ENCODE measurements at regions not wholly inside any gene's neighbourhood (a gene's known extent, or its start where the extent isn't known, plus 50 kb on each side); places are given as distances from the start of the nearest gene placed in this dataset.

- TF ChIP-seq ETS1 (IDR thresholded peaks at IDR 0.05) (no peak), STAT1 (IDR thresholded peaks at IDR 0.05; ENCODE audit: unreplicated experiment) (no peak), REST (IDR thresholded peaks at IDR 0.05; ENCODE audit: unreplicated experiment) (no peak)
Measured at GRCh38 chr2:209276000-209276399, 147.8 kb upstream of the MAP2 start (continued).

- no peak overlapping the region for H3K4me2 ChIP-seq
- no peaks in the 10 kb centered on the region for H4K20me1 ChIP-seq (replicated peaks; ENCODE audit: insufficient read depth)
- no peak overlapping the region for H3K4me3 ChIP-seq
- H3K4me1 ChIP-seq (ENCODE audit: insufficient read depth): peaks cover 12% of the 10 kb centered on the region
- no peak overlapping the region for H3K4me3 Mint-ChIP-seq
- peak; percentile 9 for DNase-seq (ENCODE audit: low spot score)
- no peaks in the 10 kb centered on the region for H3K9me2 ChIP-seq (ENCODE audit: insufficient read depth)
- H3F3A ChIP-seq (replicated peaks; ENCODE audit: low read depth): no peaks in the 10 kb centered on the region
- H3K36me3 Mint-ChIP-seq (ENCODE audit: low read depth): peaks cover 6% of the 10 kb centered on the region; the same call in 2 of the 3 replicates
- no peak overlapping the region for H3K27ac ChIP-seq (ENCODE audit: low read depth)
- H2AFZ ChIP-seq: no peak overlapping the region
- peaks cover 16% of the 10 kb centered on the region; the same call in 2 of the 3 replicates for H3K4me1 Mint-ChIP-seq
- H3K9me3 Mint-ChIP-seq: no peaks in the 10 kb centered on the region
- H3K27me3 Mint-ChIP-seq (ENCODE audit: insufficient read depth, low read depth, poor library complexity): peaks cover 3% of the 10 kb centered on the region
- H3K27me3 ChIP-seq (ENCODE audit: insufficient read depth): no peaks in the 10 kb centered on the region
- H3K79me2 ChIP-seq (replicated peaks; ENCODE audit: insufficient read depth): no peaks in the 10 kb centered on the region
- no peaks in the 10 kb centered on the region for H3K36me3 ChIP-seq (ENCODE audit: insufficient read depth)
- H3K27ac Mint-ChIP-seq: no peak overlapping the region
- ATAC-seq: peak; percentile 57
- TF ChIP-seq ZNF331 (CRISPR knock-in tag; IDR thresholded peaks at IDR 0.05; ENCODE audit: low read depth) (no peak), JUNB (IDR thresholded peaks at IDR 0.05; ENCODE audit: unreplicated experiment) (no peak), ETS1 (IDR thresholded peaks at IDR 0.05) (no peak), REST (IDR thresholded peaks at IDR 0.05; ENCODE audit: unreplicated experiment) (no peak), STAT1 (IDR thresholded peaks at IDR 0.05; ENCODE audit: unreplicated experiment) (no peak), CREB1 (CRISPR knock-in tag; IDR thresholded peaks at IDR 0.05; ENCODE audit: low read depth) (no peak), EZH2phosphoT487 (IDR thresholded peaks at IDR 0.05; ENCODE audit: unreplicated experiment) (no peak), ZNF114 (CRISPR knock-in tag; IDR thresholded peaks at IDR 0.05) (no peak), EZH2 (IDR thresholded peaks at IDR 0.05; ENCODE audit: low read depth, unreplicated experiment) (no peak), NANOG (IDR thresholded peaks at IDR 0.05; ENCODE audit: borderline replicate concordance) (no peak), CTCF (conservative IDR thresholded peaks at IDR 0.05; ENCODE audit: low read depth in 2 of 2) (no peak), POLR2AphosphoS5 (IDR thresholded peaks at IDR 0.05; ENCODE audit: low read depth) (no peak)
Measured at GRCh38 chr2:209277444-209277843, 146.4 kb upstream of the MAP2 start.
